ENCODE measurements at regions not wholly inside any gene's neighbourhood (a gene's known extent, or its start where the extent isn't known, plus 50 kb on each side); places are given as distances from the start of the nearest gene placed in this dataset.
"Not testable (repeated sequence)": the region's sequence is repeated elsewhere in the genome, so short reads cannot be mapped to it uniquely, and the experiment has no call there.

GRCh38 chr12:54106803-54107579 lies 53.4 kb downstream of the HOXC4 start:
- not testable (repeated sequence) for TF ChIP-seq CTCF (IDR thresholded peaks at IDR 0.05); EZH2 (IDR thresholded peaks at IDR 0.05; ENCODE audit: borderline replicate concordance, insufficient read depth, low read depth, low read length, poor library complexity, severe bottlenecking)

Measured in B cell (primary cell).